ENCODE measurements at regions not wholly inside any gene's neighbourhood (a gene's known extent, or its start where the extent isn't known, plus 50 kb on each side); places are given as distances from the start of the nearest gene placed in this dataset.

DNA sequence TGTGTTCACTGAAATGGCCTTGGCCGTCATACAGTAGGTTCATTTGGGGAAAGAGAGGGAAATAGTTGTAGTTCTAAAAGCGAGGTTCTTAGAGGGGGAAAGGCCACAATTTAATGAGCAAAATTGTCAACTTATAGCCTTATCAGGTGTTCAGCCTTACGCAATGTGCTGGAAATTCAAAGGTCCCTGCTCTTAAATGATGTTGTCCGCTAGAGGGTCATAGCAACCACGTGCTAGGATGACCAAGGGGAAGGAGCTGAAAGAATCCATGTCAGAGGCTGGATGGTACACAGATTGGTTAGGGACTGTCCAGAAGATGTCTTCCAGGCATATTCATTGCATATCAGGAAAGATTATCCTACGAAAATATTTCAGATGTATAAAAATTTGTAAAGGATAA is 282.3 kb upstream of the MEX3C start:
- Histone ChIP-seq H2BK12ac (ENCODE audit: low read depth, low read length) (no peak overlapping the region), H3K4me3 (ENCODE audit: extremely low read depth in 1 of 4, insufficient read depth in 2 of 4, low read depth in 3 of 4, low read length in 4 of 4) (no peak overlapping the region), H3K79me1 (ENCODE audit: low read depth, low read length) (no peaks in the 10 kb centered on the region), H3K9ac (replicated peaks in 1 of 4; ENCODE audit: extremely low read depth in 1 of 4, low read depth in 3 of 4, low read length in 3 of 4) (no peak overlapping the region), H3K79me2 (ENCODE audit: control insufficient read depth in 1 of 2, insufficient read depth in 2 of 2, low read length in 2 of 2) (no peaks in the 10 kb centered on the region), H3K4me1 (replicated peaks in 1 of 4; ENCODE audit: control insufficient read depth in 3 of 4, insufficient read depth in 4 of 4, low read length in 3 of 4) (peaks cover 0 to 6% (median 3%) of the 10 kb centered on the region in 4 experiments; a peak in 4 of 7 replicates), H3K36me3 (ENCODE audit: control insufficient read depth in 2 of 4, insufficient read depth in 4 of 4, low read length in 3 of 4) (no peaks in the 10 kb centered on the region), H4K5ac (ENCODE audit: insufficient read length, low read depth, low read length) (no peak overlapping the region), H3K18ac (ENCODE audit: extremely low read depth, low read length) (no peak overlapping the region), H2BK120ac (replicated peaks; ENCODE audit: low read depth, low read length) (no peak overlapping the region), H2BK15ac (ENCODE audit: low read length) (no peak overlapping the region), H3K27me3 (replicated peaks in 1 of 4; ENCODE audit: control insufficient read depth in 3 of 4, extremely low read depth in 1 of 4, insufficient read depth in 3 of 4, low read length in 3 of 4) (no peaks in the 10 kb centered on the region), H3K23ac (ENCODE audit: insufficient read length) (no peak overlapping the region), H4K8ac (ENCODE audit: extremely low read depth, insufficient read depth, low read length) (no peak overlapping the region), H3K4me2 (ENCODE audit: insufficient read depth in 1 of 2, low read depth in 2 of 2, low read length in 2 of 2) (no peak overlapping the region), H2AK5ac (ENCODE audit: low read depth, low read length) (no peak overlapping the region), H3K14ac (ENCODE audit: insufficient read length) (no peak overlapping the region), H3K56ac (replicated peaks; ENCODE audit: insufficient read length, low read depth, low read length) (no peak overlapping the region), H3K23me2 (ENCODE audit: low read depth, low read length) (no peaks in the 10 kb centered on the region), H3K4ac (replicated peaks; ENCODE audit: insufficient read length, low read depth, low read length) (no peak overlapping the region), H2BK5ac (ENCODE audit: low read depth, low read length) (no peak overlapping the region), H3K9me3 (ENCODE audit: insufficient read depth in 2 of 2, low read depth in 1 of 2, low read length in 1 of 2) (peaks cover 0 to 2% of the 10 kb centered on the region in 2 experiments; a peak in 1 of 4 replicates), H4K20me1 (replicated peaks in 1 of 2; ENCODE audit: control insufficient read depth in 1 of 2, insufficient read depth in 2 of 2, low read length in 2 of 2) (no peaks in the 10 kb centered on the region), H3K27ac (ENCODE audit: low read depth, low read length) (no peak overlapping the region), H2BK20ac (ENCODE audit: low read length) (no peak overlapping the region), H4K91ac (replicated peaks; ENCODE audit: insufficient read length, low read length) (no peak overlapping the region), H2AFZ (ENCODE audit: low read length) (no peak overlapping the region)
- ChIA-PET CTCF (ENCODE audit: partially characterized antibody) (no interaction called here), POLR2A (ENCODE audit: partially characterized antibody) (no interaction called here)
- DNase-seq (ENCODE audit: low read depth in 1 of 2, low spot score in 2 of 2), result no peak
- no peak for FAIRE-seq
- 92% methylated on average over 6 of the region's 6 CpGs; no CpG with 5 or more reads in 1 of the 2 experiments for WGBS, 2 experiments (ENCODE audit: extremely low coverage in 1 of 2, insufficient coverage in 1 of 2, insufficient read length in 1 of 2, insufficient replicate concordance in 2 of 2, low coverage in 1 of 2, low lambda C conversion rate in 2 of 2, missing lambda C conversion rate in 1 of 2)
- no peak for TF ChIP-seq SIN3A (conservative IDR thresholded peaks at IDR 0.05 in 1 of 2, IDR thresholded peaks at IDR 0.05 in 1 of 2; ENCODE audit: low read depth in 1 of 2, low read length in 2 of 2)
- TF ChIP-seq EZH2 (IDR thresholded peaks at IDR 0.05; ENCODE audit: low read depth, low read length, severe bottlenecking), result no peak
- no peak for TF ChIP-seq TCF12 (IDR thresholded peaks at IDR 0.05; ENCODE audit: low read depth, low read length)
- TF ChIP-seq GTF2F1 (IDR thresholded peaks at IDR 0.05; ENCODE audit: borderline replicate concordance, low read depth, low read length), result no peak
- TF ChIP-seq RNF2 (IDR thresholded peaks at IDR 0.05; ENCODE audit: borderline replicate concordance, low read depth, low read length, missing control alignments, poor library complexity, severe bottlenecking), result no peak
- no peak for TF ChIP-seq TBP (IDR thresholded peaks at IDR 0.05; ENCODE audit: low read depth, low read length)
- TF ChIP-seq, protein P1, sequence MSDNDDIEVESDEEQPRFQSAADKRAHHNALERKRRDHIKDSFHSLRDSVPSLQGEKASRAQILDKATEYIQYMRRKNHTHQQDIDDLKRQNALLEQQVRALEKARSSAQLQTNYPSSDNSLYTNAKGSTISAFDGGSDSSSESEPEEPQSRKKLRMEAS (IDR thresholded peaks at IDR 0.05), result no peak
- no peak for TF ChIP-seq POLR2A (IDR thresholded peaks at IDR 0.05; ENCODE audit: control extremely low read depth in 1 of 2, low read depth in 2 of 2, low read length in 2 of 2)
- TF ChIP-seq BCL11A (IDR thresholded peaks at IDR 0.05; ENCODE audit: low read depth in 2 of 2, low read length in 2 of 2), result no peak
- no peak for TF ChIP-seq CBX8 (IDR thresholded peaks at IDR 0.05; ENCODE audit: borderline replicate concordance, low read depth, low read length)
- TF ChIP-seq, protein P2, sequence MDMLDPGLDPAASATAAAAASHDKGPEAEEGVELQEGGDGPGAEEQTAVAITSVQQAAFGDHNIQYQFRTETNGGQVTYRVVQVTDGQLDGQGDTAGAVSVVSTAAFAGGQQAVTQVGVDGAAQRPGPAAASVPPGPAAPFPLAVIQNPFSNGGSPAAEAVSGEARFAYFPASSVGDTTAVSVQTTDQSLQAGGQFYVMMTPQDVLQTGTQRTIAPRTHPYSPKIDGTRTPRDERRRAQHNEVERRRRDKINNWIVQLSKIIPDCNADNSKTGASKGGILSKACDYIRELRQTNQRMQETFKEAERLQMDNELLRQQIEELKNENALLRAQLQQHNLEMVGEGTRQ (IDR thresholded peaks at IDR 0.05; ENCODE audit: low read length), result no peak
- TF ChIP-seq YY1 (IDR thresholded peaks at IDR 0.05; ENCODE audit: low read depth, low read length), result no peak
- no peak for TF ChIP-seq NANOG (IDR thresholded peaks at IDR 0.05; ENCODE audit: insufficient read depth, low read depth, low read length, poor library complexity, severe bottlenecking)
- no peak for TF ChIP-seq CHD1 (IDR thresholded peaks at IDR 0.05; ENCODE audit: low read depth, low read length)
